HG03095 (cell line): ENCODE measurements at regions not wholly inside any gene's neighbourhood (a gene's known extent, or its start where the extent isn't known, plus 50 kb on each side); places are given as distances from the start of the nearest gene placed in this dataset.
"Not testable (repeated sequence)": the region's sequence is repeated elsewhere in the genome, so short reads cannot be mapped to it uniquely, and the experiment has no call there.

Experiments
- ATAC-seq: cut with Tn5 transposase; IDR thresholded peaks from one replicate; pipeline ENCODE4 v1.9.1; 2021; ENCODE audit warnings: moderate library complexity; ENCODE audit not compliant: unreplicated experiment

DNA sequence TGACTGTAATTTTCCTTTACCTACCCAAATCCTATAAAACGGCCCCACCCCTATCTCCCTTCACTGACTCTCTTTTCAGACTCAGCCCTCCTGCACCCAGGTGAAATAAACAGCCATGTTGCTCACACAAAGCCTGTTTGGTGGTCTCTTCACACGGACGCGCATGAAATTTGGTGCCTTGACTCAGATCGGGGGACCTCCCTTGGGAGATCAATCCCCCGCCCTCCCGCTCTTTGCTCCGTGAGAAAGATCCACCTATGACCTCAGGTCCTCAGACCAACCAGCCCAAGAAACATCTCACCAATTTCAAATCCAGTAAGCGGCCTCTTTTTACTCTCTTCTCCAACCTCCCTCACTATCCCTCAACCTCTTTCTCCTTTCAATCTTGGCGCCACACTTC is 1344.7 kb upstream of the GOT2 start:
- not testable (repeated sequence) for ATAC-seq

DNA sequence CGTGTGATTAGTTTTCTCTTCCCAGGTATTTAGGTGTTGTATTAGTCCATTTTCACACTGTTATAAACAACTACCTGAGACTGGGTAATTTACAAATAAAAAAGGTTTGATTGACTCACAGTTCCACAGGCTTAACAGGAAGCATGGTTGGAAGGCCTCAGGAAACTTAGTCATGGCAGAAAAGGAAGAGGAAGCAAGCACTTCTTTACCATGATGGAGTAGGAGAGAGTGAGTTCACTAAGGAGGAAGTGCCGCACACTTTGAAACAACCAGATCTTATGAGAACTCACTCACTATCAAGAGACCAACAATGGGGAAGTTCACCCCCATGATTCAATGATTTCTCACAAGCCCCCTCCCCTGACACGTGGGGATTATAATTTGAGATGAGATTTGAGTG is 1343.7 kb upstream of the GOT2 start:
- no peak for ATAC-seq

DNA sequence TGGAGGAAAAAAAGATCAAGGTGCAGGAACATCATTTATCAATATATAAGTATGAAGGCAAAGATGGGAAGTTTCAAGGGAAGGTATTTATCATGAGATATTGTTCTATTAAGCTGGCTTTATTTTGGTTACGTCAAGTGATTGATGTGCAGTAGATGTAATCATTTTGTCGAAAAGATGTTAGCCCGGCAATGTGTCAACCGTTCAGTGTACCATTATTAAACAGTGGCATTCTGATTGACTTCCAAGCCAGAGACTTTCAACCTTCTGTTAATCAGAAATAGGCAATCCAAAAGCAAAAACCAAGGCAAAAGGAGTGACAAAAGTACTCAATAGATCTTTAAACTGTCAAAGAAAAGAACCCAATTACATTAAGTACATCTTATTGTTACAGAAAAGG is 1340.3 kb upstream of the GOT2 start:
- no peak for ATAC-seq

DNA sequence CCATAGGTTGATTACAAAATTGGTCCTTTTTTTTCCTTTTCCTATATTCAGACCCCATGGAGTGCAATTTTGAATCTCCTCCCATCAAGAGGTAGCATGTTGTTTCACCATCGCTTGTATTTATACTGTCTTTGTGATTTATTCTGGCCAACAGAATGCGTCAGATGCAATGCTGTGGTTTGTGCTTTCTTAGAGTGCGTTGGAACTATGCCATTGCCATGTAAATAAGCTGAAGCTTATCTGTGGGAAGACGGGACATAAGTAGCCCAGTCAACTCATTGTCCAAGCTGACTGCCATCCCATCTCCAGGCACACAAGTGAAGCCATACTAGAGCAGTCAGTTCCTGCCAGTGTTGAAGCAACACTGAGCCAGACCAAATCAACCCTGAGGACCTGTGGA is 1339.3 kb upstream of the GOT2 start:
- no peak for ATAC-seq

DNA sequence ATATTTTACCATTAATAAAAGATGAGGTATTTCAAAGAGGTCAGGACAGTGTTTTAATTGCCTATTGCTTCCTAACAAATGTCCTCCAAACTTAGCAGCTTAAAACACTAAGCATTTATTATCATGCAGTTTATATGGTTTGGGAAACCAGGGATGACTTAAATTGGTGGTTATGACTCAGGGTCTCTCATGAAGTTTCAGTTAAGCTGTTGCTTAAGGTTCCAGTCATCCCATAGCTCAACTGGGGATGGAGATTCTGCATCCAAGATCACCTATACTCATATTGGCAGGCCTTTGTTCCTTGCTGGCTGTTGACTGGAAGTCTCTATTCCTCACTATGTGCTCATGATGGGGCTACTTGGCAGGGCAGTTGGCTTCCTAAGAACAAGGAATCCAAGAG is 1329.9 kb upstream of the GOT2 start:
- ATAC-seq: no peak

DNA sequence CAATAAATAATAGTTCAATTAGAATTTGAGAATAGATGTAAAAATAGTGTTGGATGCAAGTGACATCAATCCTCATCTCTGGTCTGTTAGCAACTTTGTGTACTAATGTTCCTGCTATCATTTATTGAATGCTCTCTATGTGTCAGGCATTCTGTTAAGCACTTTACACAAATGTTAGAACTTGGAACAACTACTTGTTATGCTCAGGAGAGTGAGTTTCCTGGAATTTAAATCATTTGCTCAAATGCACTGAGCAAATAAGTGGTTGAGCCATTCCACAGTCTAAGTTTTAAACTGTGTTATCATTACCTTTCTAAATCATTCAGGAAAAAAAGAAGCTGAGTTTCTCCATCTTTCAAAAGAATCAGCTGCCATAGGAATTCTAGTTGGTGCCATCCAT is 1327.3 kb upstream of the GOT2 start:
- ATAC-seq: no peak

DNA sequence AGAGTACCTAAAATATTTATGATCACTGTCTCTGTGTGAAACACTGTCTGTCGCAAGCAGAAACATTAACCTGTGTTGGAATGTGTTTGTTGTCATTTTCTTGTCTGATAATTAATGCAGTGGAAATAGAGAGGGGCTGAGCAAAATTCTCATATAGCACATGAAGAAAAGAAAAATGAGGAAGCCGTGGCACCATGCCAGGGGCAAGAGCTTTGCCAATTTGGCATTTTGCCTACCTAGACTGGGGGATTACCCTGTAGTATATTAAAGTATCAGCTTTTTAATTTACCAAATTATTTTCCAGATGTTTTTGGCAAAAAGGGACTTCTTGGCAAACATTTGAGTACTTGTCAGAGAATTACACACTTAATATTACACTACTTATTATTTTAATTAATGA is 1326.6 kb upstream of the GOT2 start:
- ATAC-seq: no peak

DNA sequence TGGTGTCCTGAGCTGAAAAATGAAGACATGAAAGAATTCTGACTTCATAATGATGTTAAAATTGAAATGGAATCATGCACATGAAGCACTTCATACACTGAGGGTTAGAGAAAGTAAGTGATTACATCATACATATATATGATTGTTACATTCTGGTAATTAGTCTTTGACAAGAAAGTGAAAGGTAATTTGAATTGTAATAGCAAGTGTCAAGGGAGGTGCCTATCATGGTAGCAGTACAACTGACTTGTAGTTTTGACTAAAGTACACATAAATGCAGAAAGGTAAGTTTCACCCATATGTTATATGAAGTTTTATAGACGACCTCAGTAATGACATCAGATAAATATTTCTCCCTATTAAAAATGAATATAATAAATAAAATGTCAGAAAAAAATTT is 1325.0 kb upstream of the GOT2 start:
- no peak for ATAC-seq

DNA sequence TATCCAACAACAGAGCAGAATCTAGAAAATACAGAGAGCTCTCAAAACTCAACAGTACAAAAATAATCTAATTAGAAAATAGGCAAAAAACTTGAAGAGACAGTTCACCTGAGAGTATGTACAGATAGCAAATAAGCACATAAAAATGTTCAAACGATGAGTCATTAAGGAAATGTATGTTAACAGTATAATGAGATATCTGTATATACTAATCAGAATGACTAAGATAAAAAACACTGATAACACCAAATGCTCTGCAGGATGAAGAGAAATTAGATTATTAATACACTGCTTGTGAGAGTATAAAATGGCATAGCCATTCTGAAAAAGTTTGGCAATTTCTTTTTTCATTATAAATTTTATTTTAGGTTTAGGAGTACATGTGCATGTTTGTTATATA is 1307.6 kb upstream of the GOT2 start:
- ATAC-seq: no peak

DNA sequence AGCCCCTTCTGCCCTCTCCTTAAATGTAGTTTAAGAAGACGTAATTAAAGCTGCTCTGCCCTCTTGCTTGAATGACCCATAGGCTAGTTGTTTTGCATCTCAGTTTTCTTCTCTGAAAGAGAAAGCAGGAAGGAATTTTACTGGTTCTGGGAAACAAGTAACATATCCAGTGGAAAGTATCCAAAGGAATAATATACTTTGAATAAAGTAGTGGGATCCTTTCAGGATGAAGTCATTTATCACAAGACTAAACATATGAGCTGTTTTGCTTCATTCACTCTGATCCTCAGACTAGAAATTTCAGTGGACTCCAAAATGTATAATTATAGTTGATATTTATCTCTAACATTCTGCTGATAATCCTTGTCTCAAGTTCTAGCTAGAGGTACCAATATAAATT is 1297.6 kb upstream of the GOT2 start:
- no peak for ATAC-seq

DNA sequence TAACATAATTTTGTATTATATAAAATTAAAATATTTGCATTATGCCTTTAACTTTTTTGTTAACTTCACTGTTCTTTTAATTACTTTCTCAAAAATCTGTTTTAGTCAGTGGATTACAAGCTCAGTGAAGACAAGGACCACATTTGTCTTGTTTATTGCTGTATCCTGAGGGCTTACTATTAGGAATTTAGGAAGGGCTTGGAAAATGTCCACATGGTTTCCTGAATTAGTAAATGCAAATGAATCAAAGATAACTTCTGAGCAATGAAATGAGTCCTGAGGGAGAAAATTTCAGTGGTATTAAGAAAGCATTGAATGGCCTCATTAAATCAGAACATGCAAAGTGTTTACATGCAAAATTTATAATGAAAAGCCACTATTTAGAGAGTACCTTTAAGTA is 1293.2 kb upstream of the GOT2 start:
- ATAC-seq: no peak

DNA sequence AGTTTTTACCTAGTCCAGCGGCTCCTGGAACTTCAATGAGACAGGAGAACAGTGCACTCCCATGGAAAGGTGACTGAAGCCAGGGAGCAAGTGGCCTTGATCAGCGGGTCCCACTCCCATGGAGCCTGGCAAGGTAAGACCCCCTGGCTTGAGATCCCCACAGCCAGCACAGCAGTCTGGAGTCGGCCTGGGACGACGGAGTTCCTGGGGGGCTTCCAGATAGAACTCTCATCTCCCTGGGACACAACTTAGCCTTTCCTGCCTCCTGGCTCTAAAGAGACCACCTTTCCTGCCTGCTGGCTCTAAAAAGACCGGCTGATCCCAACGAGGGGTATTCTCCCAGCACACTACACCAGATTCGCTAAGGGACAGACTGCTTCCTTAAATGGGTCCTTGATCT is 1279.0 kb upstream of the GOT2 start:
- no peak for ATAC-seq

DNA sequence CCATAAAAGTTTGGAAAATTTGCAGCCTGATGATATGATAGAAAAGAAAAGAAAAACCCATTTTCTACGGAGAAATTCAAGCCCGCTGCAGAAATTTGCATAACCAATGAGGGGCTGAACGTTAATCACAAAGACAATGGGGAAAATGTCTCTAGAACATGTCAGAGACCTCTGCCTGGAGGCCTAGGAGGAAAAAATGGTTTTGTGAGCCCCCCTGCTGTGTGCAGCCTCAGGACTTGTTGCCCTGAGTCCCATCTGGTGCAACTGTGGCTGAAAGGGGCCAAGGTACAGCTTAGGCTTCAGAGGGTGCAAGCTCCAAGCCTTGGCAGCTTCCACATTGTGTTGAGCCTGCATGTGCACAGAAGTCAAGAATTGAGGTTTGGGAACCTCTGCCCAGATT is 1267.4 kb upstream of the GOT2 start:
- ATAC-seq: no peak

DNA sequence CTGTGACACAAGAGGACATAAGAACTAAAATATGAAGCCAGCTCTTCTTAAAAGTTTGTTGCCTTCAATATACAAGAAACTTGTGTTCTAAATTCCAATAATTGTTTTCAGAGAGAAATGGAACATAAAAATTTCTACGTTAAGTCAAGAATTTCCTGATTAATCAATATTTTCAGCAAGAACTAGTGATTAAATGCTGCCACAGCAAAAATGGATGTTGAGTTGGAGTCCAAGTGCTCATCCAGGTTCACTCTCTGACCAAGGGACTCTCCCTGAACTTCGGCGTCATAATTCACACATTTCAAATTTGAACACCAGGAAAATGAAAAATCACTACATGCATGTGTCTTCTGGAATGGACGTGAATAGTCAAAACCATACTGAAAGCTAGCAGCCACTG is 1263.6 kb upstream of the GOT2 start:
- ATAC-seq: no peak

DNA sequence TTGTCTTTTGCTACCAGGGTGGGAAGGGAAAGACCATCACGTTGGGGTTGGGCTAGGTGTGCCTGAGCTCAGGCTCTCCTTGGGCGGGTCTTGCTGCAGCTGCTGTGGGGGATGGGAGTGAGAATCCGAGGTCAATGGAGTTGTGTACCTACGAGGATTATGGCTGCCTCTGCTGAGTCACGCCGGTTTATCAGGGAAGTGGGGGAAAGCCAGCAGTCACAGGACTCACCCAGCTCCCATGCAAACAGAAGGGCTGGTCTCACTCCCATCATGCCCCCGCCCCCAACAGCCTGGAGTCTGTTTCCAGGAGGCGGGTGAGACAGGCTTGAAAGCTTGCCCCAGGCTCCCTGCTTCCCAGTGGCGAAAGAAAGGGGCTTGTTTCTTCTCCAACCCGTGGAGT is 1259.0 kb upstream of the GOT2 start:
- no peak for ATAC-seq

DNA sequence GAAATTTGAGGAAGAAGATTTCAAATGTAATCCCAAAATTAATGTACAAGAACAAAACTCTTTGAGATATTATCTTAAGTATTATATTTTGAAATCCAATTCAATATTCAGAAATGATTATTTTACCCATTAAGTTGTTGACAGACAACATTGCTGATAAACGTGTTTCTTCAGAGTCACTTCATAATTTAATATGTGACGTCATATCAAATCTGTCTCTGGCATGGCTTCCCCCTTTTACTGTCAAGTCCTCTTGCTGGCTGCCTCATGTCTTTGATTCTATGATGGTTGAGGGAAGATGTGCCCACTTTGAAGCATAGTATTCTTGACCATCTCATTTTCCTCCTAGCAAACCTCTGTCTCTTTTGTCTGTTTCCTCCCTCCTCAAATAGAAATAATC is 1257.1 kb upstream of the GOT2 start:
- no peak for ATAC-seq

DNA sequence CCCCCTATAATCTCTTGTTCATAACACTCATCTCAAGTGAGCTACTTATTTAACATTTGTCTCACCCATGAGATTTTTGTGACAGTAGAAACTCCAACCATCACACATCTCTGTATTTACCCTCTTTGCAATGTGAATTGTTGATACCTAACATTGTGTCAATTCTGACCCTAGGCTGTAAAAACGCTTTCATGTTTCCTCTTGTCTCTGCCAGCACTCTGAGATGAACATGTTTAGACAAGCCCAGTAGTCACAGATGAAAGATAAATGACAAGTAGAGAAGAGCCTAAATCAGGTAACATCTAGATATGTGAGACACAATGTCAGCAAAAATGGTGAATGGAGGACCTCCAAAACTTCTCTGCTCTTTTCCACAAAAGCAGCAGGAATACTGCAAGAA is 1254.5 kb upstream of the GOT2 start:
- ATAC-seq: no peak

DNA sequence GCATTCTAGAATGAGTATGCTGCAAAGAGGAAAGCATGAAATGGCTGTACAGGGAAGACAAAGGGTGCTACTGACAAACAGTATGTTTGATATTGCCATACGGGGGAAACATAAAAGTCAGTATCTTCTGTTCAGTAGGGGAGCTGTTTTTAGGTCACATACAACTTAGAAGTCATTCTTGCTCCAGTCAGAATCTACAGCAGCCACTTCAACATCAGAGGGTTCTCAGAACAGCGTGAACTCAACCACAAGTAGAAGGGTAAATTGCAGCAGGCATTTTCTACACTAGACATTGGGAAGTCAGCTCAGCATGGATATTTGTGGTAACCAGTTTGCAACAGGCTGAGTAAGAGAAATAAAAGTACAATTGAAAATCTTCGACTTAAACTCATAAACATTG is 1241.8 kb upstream of the GOT2 start:
- no peak for ATAC-seq

DNA sequence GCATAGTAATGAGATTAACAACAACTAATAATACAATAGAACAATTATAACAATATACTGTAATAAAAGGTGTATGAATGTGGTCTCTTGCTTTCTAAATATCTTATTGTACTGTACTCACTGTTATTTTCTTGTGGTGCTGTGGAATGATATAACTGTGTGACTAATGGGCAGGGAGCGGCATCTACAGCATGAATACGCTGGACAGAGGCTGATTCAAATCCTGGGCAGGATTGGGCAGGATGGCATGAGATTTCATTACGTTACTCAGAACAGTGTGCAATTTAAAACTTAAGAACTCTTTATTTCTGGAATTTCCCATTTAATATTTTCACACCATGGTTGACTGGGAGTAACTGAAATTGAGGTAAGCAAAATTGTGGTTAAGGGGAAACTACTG is 1239.8 kb upstream of the GOT2 start:
- ATAC-seq: no peak

DNA sequence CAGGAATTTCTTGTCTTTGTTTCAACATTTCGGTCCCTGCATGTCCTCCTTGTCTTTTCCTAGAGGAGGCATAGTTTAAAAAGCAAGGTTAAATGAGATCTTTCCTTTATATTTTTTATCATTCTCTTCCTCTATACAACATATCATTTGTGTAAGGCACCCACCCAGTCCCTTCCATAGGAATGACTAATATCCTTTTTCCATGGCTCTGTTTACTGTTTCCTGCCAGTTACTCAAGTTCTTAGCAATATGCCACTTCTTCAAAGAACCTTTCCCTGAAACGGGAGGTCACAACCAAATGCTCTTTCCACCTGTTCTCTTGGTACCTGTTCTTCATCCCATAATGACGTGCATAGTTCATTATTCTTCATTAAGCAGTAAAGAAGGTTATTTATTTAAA is 1237.1 kb upstream of the GOT2 start:
- ATAC-seq: no peak

DNA sequence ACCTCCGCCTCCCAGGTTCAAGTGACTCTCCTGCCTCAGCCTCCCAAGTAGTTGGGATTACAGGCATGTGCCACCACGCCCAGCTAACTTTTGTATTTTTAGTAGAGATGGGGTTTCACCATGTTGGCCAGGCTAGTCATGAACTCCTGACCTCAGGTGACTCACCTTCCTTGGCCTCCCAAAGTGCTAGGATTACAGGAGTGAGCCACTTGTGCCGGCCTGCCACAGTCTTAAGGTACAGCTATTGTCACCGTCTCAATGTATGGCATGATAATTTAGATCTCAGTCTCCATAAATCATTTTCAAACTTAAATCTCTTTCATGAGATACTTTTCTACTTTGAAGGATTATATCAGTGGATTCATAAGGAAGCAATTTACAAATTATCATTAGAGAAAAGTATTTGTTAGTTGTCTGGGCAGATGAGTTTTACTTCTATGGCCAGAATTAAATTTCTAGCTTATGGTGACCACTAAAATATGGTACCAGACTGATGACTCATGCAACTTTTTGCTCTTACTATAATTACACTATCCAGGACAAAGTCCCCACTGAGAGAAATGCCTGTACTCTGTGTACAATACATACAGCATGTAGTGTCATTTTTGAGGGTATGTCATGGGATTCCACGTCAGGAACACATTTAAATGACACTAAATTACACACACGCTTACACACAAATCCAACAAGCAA is 1230.3 kb upstream of the GOT2 start:
- no peak for ATAC-seq

DNA sequence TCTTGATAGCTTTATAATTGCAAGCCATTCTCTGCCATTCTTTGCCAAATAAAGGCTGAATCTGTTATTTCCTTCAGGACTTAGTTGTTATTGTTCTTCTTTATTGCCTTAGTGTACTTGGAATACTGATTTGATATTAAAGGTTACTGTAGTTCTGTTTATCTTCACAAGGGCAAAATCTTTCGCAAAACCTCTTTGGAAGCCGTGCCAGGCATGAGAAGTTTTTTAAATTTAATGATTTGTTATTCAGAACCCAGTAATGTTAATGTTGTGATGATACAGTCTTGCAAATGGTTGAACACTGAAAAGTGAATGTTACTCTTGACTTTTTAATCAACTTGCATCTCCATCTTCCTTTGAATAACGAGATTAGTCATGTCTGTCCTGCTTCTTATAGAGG is 1225.2 kb upstream of the GOT2 start:
- ATAC-seq: no peak

DNA sequence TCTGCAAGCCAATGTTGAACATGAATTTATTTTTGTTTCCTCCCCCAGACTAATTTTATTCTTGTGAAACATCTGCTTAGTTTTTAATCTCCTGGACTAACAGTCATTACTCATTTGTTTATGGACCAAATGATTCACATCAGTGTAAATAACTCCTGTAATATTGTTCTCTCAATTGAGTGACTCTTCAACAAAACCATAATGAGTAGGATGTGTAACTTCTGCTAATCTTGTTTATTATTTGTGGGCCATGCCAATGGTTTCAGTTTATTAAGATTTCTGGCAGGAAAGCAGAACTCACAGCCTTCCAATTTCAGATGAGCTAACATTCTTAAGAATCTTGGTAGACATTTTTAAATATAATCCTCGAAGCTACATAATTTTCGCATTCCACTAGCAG is 1216.3 kb upstream of the GOT2 start:
- no peak for ATAC-seq

DNA sequence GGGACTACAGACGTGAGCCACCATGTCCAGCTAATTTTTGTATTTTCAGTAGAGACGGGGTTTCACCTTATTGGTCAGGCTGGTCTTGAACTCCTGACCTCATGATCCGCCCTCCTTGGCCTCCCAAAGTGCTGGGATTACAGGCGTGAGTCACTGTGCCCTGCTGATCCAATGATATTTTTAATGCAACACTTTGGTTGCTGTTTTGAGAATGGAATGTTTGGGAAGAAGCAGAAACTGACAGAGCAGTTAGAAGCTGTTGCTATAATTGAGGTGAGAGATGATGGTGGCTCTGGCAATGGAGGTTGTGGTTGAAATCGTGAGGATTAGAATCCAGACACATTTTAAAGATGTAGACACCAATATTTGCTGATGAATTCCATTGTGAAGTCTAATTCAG is 1209.9 kb upstream of the GOT2 start:
- not testable (repeated sequence) for ATAC-seq
